Transverse colon (tissue), 4 donors: ENCODE measurements at regions not wholly inside any gene's neighbourhood (a gene's known extent, or its start where the extent isn't known, plus 50 kb on each side); places are given as distances from the start of the nearest gene placed in this dataset.

ENCODE experiments used
- DNase-seq: peaks from one replicate; pipeline ENCODE4 v3.0.0-alpha.2; 2019
- H3K27ac ChIP-seq, 4 donors: fragments of 200-600 bp; sonication (generic); 2 replicates each; pipeline ENCODE4 v1.5.1; 2016 to 2018; ENCODE audit warnings: inconsistent platforms in 4 of 4
- H3K27me3 ChIP-seq: fragments of 200-600 bp; sonication (generic); 2 replicates; pipeline ENCODE4 v1.5.1; 2017; ENCODE audit warnings: inconsistent platforms
- H3K36me3 ChIP-seq, 4 donors: fragments of 200-600 bp; sonication (generic); 2 replicates each; pipeline ENCODE4 v1.5.1; 2017 to 2019; ENCODE audit warnings: inconsistent platforms in 4 of 4
- H3K4me1 ChIP-seq, 4 donors: fragments of 200-600 bp; sonication (generic); 2 replicates each; pipeline ENCODE4 v1.5.1; 2017 to 2020; ENCODE audit warnings: inconsistent platforms in 4 of 4
- H3K4me3 ChIP-seq, 4 donors: fragments of 200-600 bp; sonication (generic); 1 replicate in 1 of 4; 2 replicates in 3 of 4; pipeline versions ENCODE4 v1.5.1 to v1.6.1; 2017 to 2019; ENCODE audit warnings: inconsistent platforms in 4 of 4
- H3K9me3 ChIP-seq, 2 donors: fragments of 200-600 bp; sonication (generic); 2 replicates each; pipeline ENCODE4 v1.5.1; 2017 to 2019; ENCODE audit warnings: inconsistent platforms in 2 of 2
- CTCF ChIP-seq, 5 experiments: fragments of 200-600 bp in 3 of 5; fragments of 450-650 bp in 2 of 5; sonication (generic) in 3 of 5; IDR thresholded peaks; 1 replicate in 2 of 5; 2 replicates in 3 of 5; pipeline ENCODE4 v1.5.1; 2016 to 2017; ENCODE audit warnings: antibody characterized with exemption in 5 of 5, inconsistent platforms in 3 of 5, mild to moderate bottlenecking in 2 of 5, moderate library complexity in 1 of 5
- EP300 ChIP-seq: sonication (generic); formaldehyde crosslinking; IDR thresholded peaks from one replicate; pipeline ENCODE4 v1.6.1; 2017; ENCODE audit warnings: antibody characterized with exemption, low read depth
- POLR2A ChIP-seq: fragments of 450-650 bp; IDR thresholded peaks from one replicate; pipeline ENCODE4 v1.6.1; 2016; ENCODE audit warnings: antibody characterized with exemption, mild to moderate bottlenecking, moderate library complexity
- POLR2AphosphoS5 ChIP-seq, 3 donors: sonication (generic); formaldehyde crosslinking; IDR thresholded peaks; one replicate each; pipeline ENCODE4 v1.6.1; 2016; ENCODE audit warnings: antibody characterized with exemption in 3 of 3
- WGBS, 2 donors: methylation state at CpG; one replicate each; pipeline ENCODE4 v1.1.5; 2018; ENCODE audit warnings: low coverage in 1 of 2; 5-methylcytosine and 5-hydroxymethylcytosine counted together
- in situ Hi-C, 4 donors: fragments of 200-750 bp; cut with MboI; loops; one replicate each; pipeline versions ENCODE4 v1.15.0 to v1.15.1; 2017; ENCODE audit warnings: low sequenced_read_pairs in 3 of 4, low pct_ligation_motif_present in 1 of 4, low pct_unique_long_range_greater_than_20kb in 1 of 4
- intact Hi-C: fragments of 100-400 bp; cut with DNase I; formaldehyde crosslinking; loops from one replicate; pipeline ENCODE4 v1.15.1; 2023; ENCODE audit warnings: low total_unique reads

DNA sequence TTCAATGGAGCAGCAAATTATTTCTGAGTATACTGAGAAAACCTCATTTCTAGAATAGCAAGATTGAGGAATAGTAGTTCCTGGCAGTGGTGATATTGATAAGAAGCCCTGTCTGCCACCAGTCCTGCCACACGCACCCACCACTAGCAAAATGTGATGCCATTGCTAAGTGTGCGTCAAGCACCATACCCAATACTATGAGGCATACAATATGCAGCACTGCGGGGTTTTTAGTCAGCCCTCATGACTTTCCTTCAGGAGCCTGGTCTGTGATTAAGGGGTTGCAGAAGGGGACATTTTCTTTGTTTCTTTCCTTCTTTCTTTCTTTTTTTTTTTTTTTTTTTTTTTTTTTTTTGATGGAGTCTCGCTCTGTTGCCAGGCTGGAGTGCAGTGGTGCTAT, 128.7 kb upstream of the USP38 start:
- in situ Hi-C loops (no loop called here), intact Hi-C loops (no loop called here)
- H3K27ac ChIP-seq: no peak overlapping the region
- TF ChIP-seq POLR2AphosphoS5 (IDR thresholded peaks at IDR 0.05): no peak
- no peak for TF ChIP-seq POLR2A
- no peak for TF ChIP-seq CTCF (IDR thresholded peaks at IDR 0.05)
- no peak for TF ChIP-seq EP300
- no peaks in the 10 kb centered on the region for H3K27me3 ChIP-seq
- H3K4me3 ChIP-seq: no peak overlapping the region
- no peaks in the 10 kb centered on the region for H3K36me3 ChIP-seq
- DNase-seq: no peak
- 96% methylated on average over 4 of the region's 4 CpGs; no CpG with 5 or more reads in 1 of the 2 donors for WGBS, 2 donors
- H3K4me1 ChIP-seq: no peaks in the 10 kb centered on the region
- H3K9me3 ChIP-seq: no peaks in the 10 kb centered on the region

- Histone ChIP-seq H3K36me3 (no peaks in the 10 kb centered on the region), H3K9me3 (peaks cover 0 to 3% of the 10 kb centered on the region in 2 donors), H3K27ac (no peak overlapping the region), H3K4me1 (peaks cover 0 to 5% (median 0%) of the 10 kb centered on the region in 4 donors), H3K27me3 (no peaks in the 10 kb centered on the region), H3K4me3 (no peak overlapping the region)
- WGBS, 2 donors: 90% methylated on average over 4 of the region's 4 CpGs; no CpG with 5 or more reads in 1 of the 2 donors
- DNase-seq: no peak
- intact Hi-C loops: no loop called here
- TF ChIP-seq POLR2AphosphoS5 (IDR thresholded peaks at IDR 0.05) (no peak), POLR2A (no peak)
- in situ Hi-C loops: no loop called here
Observed at GRCh38 chr4:143071351-143071750, 113.4 kb upstream of the USP38 start.

DNA sequence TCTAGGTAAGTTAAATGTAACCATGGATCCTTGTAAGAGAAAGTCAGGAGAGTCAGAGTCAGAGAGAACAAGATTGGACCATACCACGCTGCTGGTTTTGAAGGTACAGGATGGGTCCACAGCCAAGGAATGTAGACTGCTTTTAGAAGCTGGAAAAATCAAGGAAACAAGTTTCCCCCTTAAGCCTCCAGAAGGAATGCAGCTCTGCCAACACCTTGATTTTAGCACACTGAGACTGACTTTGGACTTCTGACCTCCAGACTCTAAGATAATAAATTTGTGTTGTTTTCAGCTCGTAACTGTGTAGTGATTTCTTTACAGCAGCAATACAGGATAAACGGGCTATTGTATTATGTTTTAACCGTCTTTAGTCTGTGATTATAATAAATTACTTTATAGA, 108.0 kb upstream of the USP38 start:
- Histone ChIP-seq H3K4me1 (peaks cover 0 to 15% (median 0%) of the 10 kb centered on the region in 4 donors), H3K27me3 (no peaks in the 10 kb centered on the region), H3K27ac (peak overlapping the region; percentile 27 to 64 (median 42)), H3K36me3 (no peaks in the 10 kb centered on the region), H3K9me3 (no peaks in the 10 kb centered on the region), H3K4me3 (no peak overlapping the region)
- intact Hi-C loops (no loop called here), in situ Hi-C loops (no loop called here)
- DNase-seq: peak; percentile 19
- 35 to 39% methylated on average over 4 of the region's 4 CpGs for WGBS, 2 donors
- TF ChIP-seq EP300: peak; percentile 27
- TF ChIP-seq CTCF (IDR thresholded peaks at IDR 0.05): no peak
- no peak for TF ChIP-seq POLR2A
- TF ChIP-seq POLR2AphosphoS5 (IDR thresholded peaks at IDR 0.05): peak in 1 of 3 donors; percentile 67

- H3K4me3 ChIP-seq: no peak overlapping the region
- TF ChIP-seq POLR2AphosphoS5 (IDR thresholded peaks at IDR 0.05): no peak
- no peak for TF ChIP-seq EP300
- TF ChIP-seq POLR2A: no peak
- no peak for TF ChIP-seq CTCF (IDR thresholded peaks at IDR 0.05)
- in situ Hi-C loops (no loop called here), intact Hi-C loops (no loop called here)
- no peaks in the 10 kb centered on the region for H3K36me3 ChIP-seq
- WGBS, 2 donors: 34% methylated on average over 1 of the region's 1 CpG; no CpG with 5 or more reads in 1 of the 2 donors
- H3K9me3 ChIP-seq: no peaks in the 10 kb centered on the region
- peak overlapping the region in 2 of 4 donors; percentile 4 to 19 for H3K27ac ChIP-seq
- H3K4me1 ChIP-seq: peaks cover 4 to 41% (median 18%) of the 10 kb centered on the region in 4 donors
- DNase-seq: no peak
- no peaks in the 10 kb centered on the region for H3K27me3 ChIP-seq
Observed at GRCh38 chr4:143082701-143083100, 102.0 kb upstream of the USP38 start.
